Nucleus accumbens (tissue), 56 donors: ENCODE measurements at regions not wholly inside any gene's neighbourhood (a gene's known extent, or its start where the extent isn't known, plus 50 kb on each side); places are given as distances from the start of the nearest gene placed in this dataset.

Source experiments
- DNase-seq, 56 donors: peaks; one replicate each; lab custom pipeline; 2025; lab: John Stamatoyannopoulos, UW

GRCh38 chr7:18081617-18082016 lies 54.0 kb upstream of the PRPS1L1 start:
- no peak for DNase-seq

GRCh38 chr7:18082169-18082568 lies 54.5 kb upstream of the PRPS1L1 start:
- DNase-seq, result no peak

GRCh38 chr7:18086165-18087025 lies 58.7 kb upstream of the PRPS1L1 start:
- peak in 25 of 56 donors; percentile 5 to 64 (median 29) for DNase-seq

DNA sequence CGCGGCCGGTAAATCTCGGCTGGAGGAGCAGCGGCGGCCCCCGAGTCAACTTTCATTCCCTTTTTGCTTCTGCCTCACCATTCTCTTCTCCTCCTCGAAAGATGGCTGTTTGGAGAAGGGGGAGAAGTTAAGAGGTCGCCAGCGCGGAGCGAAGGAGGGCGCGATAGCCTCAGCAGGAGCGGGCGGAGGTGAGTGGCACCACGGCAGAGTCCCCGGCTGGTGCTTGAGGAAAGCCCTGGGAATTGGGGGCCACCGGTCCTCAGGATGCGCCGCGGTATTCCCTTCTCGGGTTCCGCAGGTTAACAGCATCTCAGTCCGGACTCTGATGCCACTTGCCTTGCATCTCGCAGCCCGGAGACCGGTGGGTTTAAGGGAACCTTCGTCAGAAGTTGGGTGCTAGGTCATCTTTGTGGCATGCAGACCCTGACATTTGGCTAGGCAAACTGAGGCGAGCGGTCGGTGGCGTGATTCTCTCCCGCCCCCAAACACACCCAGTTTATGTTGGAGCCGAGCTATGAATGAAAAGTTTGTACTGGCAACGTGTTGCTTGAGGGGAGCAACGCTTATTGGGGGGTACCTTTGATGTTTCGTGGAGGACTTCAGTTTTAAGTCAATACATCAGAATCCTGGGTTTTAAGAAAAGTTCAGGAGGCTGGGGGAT lies 59.5 kb upstream of the PRPS1L1 start:
- DNase-seq, result peak in 10 of 56 donors; percentile 3 to 43 (median 22)

DNA sequence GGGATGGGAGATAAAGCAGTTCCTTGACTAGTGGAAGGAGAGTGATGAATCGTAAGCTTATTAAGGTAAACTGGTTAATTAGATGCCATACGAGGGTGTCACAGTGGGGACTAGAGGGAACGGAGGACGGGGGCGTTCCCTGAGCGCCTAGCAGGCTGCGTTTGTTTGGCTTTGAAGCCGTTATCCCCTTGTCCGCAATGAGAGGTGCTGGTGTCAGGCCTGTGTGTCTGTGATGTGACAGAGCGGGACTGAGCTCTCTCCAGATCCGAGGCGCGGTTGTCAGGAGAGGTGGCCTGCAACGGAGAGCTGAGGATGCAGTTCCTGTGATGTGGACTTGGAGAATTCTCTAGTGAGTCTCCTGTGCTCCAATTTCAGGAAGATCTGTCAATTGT lies 60.0 kb upstream of the PRPS1L1 start:
- peak in 10 of 56 donors; percentile 1 to 16 (median 3) for DNase-seq

GRCh38 chr7:18096087-18096486 lies 68.4 kb upstream of the PRPS1L1 start:
- DNase-seq, result no peak

- no peak for DNase-seq
These were observed 74.9 kb upstream of the PRPS1L1 start for GRCh38 chr7:18102576-18102975.

DNA sequence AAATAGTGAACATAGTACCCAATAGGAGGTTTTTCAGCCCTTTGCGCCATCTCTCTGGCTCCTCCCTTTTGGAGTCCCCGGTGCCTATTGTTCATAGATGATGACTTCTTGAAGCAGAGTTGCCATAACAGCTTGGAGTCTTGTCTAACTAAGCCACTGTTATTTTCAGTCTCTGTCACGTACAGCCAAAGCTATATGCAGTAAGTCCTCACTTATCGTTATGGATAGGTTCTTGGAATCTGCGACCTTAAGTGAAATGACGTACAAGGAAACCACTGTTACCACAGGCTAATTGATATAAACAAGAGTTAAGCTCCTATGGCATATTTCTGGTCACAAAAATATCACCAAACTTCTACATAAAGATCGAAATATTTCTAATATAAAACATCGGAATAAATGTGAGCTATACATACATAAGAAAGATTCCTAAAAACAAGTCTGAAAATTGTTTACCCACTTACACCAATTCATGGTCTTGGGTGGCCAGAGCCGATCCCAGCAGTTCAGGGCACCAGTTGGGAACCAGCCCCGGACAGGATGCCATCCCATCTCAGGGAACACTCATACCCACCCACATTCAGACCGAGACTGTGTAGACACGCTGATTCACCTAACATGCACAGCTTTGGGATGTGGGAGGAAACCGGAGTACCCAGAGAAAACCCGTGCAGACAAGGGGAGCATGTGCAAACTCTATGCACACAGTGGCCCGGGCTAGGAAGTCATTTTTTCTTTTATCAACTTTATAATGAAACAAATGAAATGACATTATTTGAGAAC lies 76.0 kb upstream of the PRPS1L1 start:
- DNase-seq, result no peak

DNA sequence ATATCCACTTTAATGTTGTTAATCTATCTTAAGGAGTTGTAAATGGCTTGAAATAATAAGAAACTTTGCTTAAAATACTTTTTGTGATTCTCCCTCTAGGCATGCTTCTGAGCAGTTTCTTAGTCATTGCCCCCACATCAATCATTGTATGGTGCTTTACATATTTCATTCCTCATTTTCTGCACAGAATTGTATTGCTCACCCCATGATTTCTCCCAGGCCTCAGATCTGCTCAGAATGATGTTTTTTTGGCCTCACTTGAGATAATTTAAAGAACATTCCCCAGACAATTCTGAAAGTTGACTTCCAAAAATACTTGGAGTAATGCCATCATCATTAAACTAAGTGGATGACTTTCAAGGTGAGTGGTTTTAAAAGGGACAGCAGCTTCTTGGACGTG lies 82.1 kb upstream of the PRPS1L1 start:
- no peak for DNase-seq

- DNase-seq, result no peak
These were observed 89.0 kb upstream of the PRPS1L1 start for GRCh38 chr7:18116661-18117060.

GRCh38 chr7:18117482-18117881 lies 89.8 kb upstream of the PRPS1L1 start:
- no peak for DNase-seq

- no peak for DNase-seq
These were observed 92.3 kb upstream of the PRPS1L1 start for GRCh38 chr7:18119985-18120384.

GRCh38 chr7:18123508-18124239 lies 96.0 kb upstream of the PRPS1L1 start:
- no peak for DNase-seq

DNA sequence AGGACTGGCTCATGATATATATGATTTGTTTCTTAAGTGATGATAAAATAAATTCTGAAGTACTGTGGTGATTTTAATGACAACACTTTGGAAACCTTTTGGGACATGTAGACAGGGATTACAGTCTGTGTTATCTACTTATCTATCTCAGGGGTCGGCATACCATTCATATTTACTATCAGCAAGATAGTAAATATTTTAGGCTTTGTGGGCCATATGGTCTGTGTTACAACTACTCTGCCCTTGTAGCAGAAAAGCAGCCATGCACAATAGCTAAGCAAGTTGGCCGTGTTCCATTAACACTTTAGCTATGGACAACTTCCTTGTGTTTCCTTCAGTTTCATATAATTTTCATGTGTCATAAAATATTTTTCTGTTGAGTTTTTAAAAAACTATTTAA lies 97.8 kb upstream of the PRPS1L1 start:
- no peak for DNase-seq

DNA sequence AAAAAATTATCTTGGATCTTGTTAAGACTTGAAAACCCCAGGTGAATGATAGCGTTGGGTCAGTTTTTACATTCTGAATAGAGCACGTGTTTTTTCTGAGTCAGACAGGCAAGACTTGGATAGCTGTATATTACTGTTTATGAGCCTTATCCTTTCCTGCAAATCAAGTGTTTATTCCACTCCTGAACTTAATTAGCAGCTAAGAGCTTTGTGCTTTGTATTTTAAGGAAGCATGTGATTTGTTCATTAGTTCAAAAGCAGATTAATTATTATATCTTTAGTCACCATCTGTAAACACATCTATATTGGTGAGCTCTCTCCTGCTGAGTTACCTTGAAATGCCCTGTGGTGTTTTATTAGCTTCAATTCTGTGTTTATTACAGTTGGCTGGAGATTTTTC lies 98.6 kb upstream of the PRPS1L1 start:
- DNase-seq, result no peak

DNA sequence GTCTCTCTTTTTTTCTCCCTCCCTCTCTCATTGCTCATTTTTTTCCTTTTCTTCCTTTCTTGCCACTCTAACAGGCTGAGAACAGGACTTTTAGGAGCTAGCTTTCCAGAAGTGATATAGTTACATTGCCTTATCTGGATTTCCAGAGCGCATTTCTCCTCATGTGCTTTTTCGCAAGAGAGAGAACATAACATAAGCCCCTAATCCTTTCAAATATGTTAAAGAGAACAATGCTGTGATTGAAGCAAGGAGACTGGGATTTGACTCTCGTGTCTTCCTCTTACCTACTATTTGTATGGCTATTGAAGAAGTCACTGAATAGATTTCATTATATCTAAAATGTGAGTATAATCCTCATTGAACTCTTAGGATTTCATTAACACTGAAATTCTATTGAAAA lies 101.2 kb upstream of the PRPS1L1 start:
- DNase-seq, result no peak

- DNase-seq, result no peak
These were observed 105.2 kb upstream of the PRPS1L1 start for GRCh38 chr7:18132811-18133210.

GRCh38 chr7:18133921-18134320 lies 106.3 kb upstream of the PRPS1L1 start:
- DNase-seq, result no peak

DNA sequence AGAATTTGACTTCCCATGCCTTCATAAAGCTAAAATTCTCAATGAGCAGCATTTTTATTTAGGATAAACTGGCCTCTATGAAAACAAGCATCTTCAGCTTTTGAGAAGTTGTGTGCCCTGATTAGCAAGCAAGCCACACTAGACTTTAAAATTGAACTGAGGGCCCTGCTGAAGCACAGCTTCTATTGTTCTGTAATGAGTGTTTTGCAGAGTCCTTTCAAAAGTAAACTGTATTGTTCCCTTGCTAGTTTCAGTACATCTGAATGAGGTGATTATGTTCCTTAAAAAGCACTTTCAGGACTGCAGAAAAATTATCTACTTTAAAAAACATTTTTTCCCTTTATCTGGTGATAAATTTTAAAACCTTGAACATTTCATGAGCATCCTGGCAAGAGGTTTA lies 113.3 kb upstream of the PRPS1L1 start:
- no peak for DNase-seq

GRCh38 chr7:18144166-18144565 lies 116.5 kb upstream of the PRPS1L1 start:
- no peak for DNase-seq

DNA sequence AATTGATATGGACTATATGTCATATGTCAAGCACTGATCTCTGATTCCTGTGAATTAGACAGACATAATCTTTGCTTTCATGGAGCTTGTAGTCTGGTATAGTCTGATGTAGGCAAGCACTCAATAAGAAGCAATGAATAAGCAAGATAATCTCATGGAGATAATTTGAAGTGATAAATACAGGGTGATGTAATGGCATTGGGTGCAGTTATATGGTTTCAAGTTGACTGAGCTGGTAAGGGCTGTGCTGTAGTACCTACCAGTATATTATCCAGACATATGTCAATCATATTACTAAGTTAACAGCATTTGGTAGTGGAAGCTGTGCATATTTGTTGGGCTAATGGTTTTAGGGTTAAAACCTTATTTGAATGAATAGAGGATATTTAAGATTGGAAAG lies 117.5 kb upstream of the PRPS1L1 start:
- no peak for DNase-seq
